Limb (tissue), 2 donors: ENCODE measurements at regions not wholly inside any gene's neighbourhood (a gene's known extent, or its start where the extent isn't known, plus 50 kb on each side); places are given as distances from the start of the nearest gene placed in this dataset.
"Not testable (repeated sequence)": the region's sequence is repeated elsewhere in the genome, so short reads cannot be mapped to it uniquely, and the experiment has no call there.

Source experiments
- DNase-seq, 2 donors: peaks; one replicate each; pipeline ENCODE4 v3.0.0-alpha.2; 2016; ENCODE audit errors: extremely low spot score in 2 of 2

- not testable (repeated sequence) for DNase-seq
Measured at GRCh38 chr20:30660982-30661381, 596.5 kb upstream of the DEFB115 start.

- DNase-seq = not testable (repeated sequence)
Measured at GRCh38 chr20:30668418-30668817, 589.0 kb upstream of the DEFB115 start.

GRCh38 chr20:30669330-30670029 is 588.0 kb upstream of the DEFB115 start:
- not testable (repeated sequence) for DNase-seq

- not testable (repeated sequence) for DNase-seq
Measured at GRCh38 chr20:30671120-30671519, 586.3 kb upstream of the DEFB115 start.

GRCh38 chr20:30675988-30676564 is 581.4 kb upstream of the DEFB115 start:
- DNase-seq = not testable (repeated sequence)

GRCh38 chr20:30682236-30682635 is 575.2 kb upstream of the DEFB115 start:
- not testable (repeated sequence) for DNase-seq

GRCh38 chr20:30712861-30713260 is 544.6 kb upstream of the DEFB115 start:
- DNase-seq = not testable (repeated sequence)

- not testable (repeated sequence) for DNase-seq
Measured at GRCh38 chr20:30719415-30720199, 537.9 kb upstream of the DEFB115 start.

GRCh38 chr20:30723511-30723910 is 534.0 kb upstream of the DEFB115 start:
- not testable (repeated sequence) for DNase-seq

- DNase-seq = not testable (repeated sequence)
Measured at GRCh38 chr20:30723934-30724687, 533.4 kb upstream of the DEFB115 start.

- not testable (repeated sequence) for DNase-seq
Measured at GRCh38 chr20:30724688-30725074, 532.8 kb upstream of the DEFB115 start.

- DNase-seq = not testable (repeated sequence)
Measured at GRCh38 chr20:30725188-30725587, 532.3 kb upstream of the DEFB115 start.

GRCh38 chr20:30728271-30728885 is 529.1 kb upstream of the DEFB115 start:
- not testable (repeated sequence) for DNase-seq
